Keratinocyte (primary cell): ENCODE measurements at regions not wholly inside any gene's neighbourhood (a gene's known extent, or its start where the extent isn't known, plus 50 kb on each side); places are given as distances from the start of the nearest gene placed in this dataset.

Experiments used
- EZH2 ChIP-seq: IDR thresholded peaks from one replicate; pipeline ENCODE4 v1.6.1; 2012; ENCODE audit warnings: inconsistent platforms, mild to moderate bottlenecking, low read length, moderate library complexity
- TF ChIP-seq, protein P1 (sequence below), 3 experiments: IDR thresholded peaks in 1 of 3; conservative IDR thresholded peaks in 1 of 3; optimal IDR thresholded peaks in 1 of 3; 2 replicates in 2 of 3; 3 replicates in 1 of 3; pipeline versions ENCODE3 to v1.5.1; 2011; ENCODE audit warnings: low read length in 3 of 3, mild to moderate bottlenecking in 3 of 3, moderate library complexity in 2 of 3, control low read depth in 1 of 3, inconsistent platforms in 1 of 3; ENCODE audit not compliant: insufficient read depth in 2 of 3; ENCODE audit errors: extremely low read depth in 1 of 3

- TF ChIP-seq, protein P1, sequence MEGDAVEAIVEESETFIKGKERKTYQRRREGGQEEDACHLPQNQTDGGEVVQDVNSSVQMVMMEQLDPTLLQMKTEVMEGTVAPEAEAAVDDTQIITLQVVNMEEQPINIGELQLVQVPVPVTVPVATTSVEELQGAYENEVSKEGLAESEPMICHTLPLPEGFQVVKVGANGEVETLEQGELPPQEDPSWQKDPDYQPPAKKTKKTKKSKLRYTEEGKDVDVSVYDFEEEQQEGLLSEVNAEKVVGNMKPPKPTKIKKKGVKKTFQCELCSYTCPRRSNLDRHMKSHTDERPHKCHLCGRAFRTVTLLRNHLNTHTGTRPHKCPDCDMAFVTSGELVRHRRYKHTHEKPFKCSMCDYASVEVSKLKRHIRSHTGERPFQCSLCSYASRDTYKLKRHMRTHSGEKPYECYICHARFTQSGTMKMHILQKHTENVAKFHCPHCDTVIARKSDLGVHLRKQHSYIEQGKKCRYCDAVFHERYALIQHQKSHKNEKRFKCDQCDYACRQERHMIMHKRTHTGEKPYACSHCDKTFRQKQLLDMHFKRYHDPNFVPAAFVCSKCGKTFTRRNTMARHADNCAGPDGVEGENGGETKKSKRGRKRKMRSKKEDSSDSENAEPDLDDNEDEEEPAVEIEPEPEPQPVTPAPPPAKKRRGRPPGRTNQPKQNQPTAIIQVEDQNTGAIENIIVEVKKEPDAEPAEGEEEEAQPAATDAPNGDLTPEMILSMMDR (optimal IDR thresholded peaks at IDR 0.05 in 1 of 3, IDR thresholded peaks at IDR 0.05 in 1 of 3, conservative IDR thresholded peaks at IDR 0.05 in 1 of 3; ENCODE audit: extremely low read depth in 1 of 3, insufficient read depth in 2 of 3, low read length in 3 of 3), result no peak
- TF ChIP-seq EZH2, result no peak
Measured at GRCh38 chr4:179325181-179325580, 1882.9 kb upstream of the AGA start.
